A549 (cell line): ENCODE measurements at regions not wholly inside any gene's neighbourhood (a gene's known extent, or its start where the extent isn't known, plus 50 kb on each side); places are given as distances from the start of the nearest gene placed in this dataset.

ENCODE experiments used
- ATAC-seq, 2 experiments: fragments of 200-7000 bp in 1 of 2; fragments of >200 bp in 1 of 2; cut with Nextera tagmentation in 1 of 2; cut with Tn5 transposase in 1 of 2; 3 replicates each; pipeline versions ENCODE4 v1.8.0 to v1.9.1; 2018 to 2020; ENCODE audit warnings: mild to moderate bottlenecking in 1 of 2, moderate library complexity in 1 of 2
- CTCF ChIA-PET: fragments of 300-600 bp; sonication (Branson Sonifier 250); formaldehyde crosslinking; extraction: SDS; loops from one replicate; lab custom pipeline; 2021; ENCODE audit warnings: antibody characterized with exemption, inconsistent platforms; lab: Yijun Ruan, JAX
- POLR2A ChIA-PET: fragments of 350-600 bp; formaldehyde crosslinking; extraction: SDS; loops from one replicate; lab custom pipeline; 2021; ENCODE audit warnings: antibody characterized with exemption, inconsistent platforms; lab: Yijun Ruan, JAX
- DNase-seq, 2 experiments: peaks; one replicate each; pipeline versions ENCODE4 v3.0.0 to v3.0.0-alpha.2; 2011 to 2016; ENCODE audit warnings: low read depth in 1 of 2, low spot score in 1 of 2
- FAIRE-seq: peaks from 2 replicates; lab custom pipeline; 2011; peaks lifted over from hg19 to GRCh38; lab: Jason Lieb, UNC
- H3K27ac ChIP-seq, 2 experiments: fragments of >200 bp; sonication (Bioruptor Twin); formaldehyde crosslinking; 3 replicates each; pipeline ENCODE4 v1.5.1; 2016 to 2017
- H3K4me1 ChIP-seq: fragments of >200 bp; sonication (Bioruptor Twin); formaldehyde crosslinking; 3 replicates; pipeline ENCODE4 v1.6.1; 2016
- H3K4me2 ChIP-seq: fragments of >200 bp; sonication (Bioruptor Twin); formaldehyde crosslinking; 3 replicates; pipeline ENCODE4 v1.6.1; 2016
- H3K4me3 ChIP-seq: fragments of >200 bp; sonication (Bioruptor Twin); formaldehyde crosslinking; 3 replicates; pipeline ENCODE4 v1.5.1; 2016
- H3K9me3 ChIP-seq: fragments of >200 bp; sonication (Bioruptor Twin); formaldehyde crosslinking; 3 replicates; pipeline ENCODE4 v1.6.1; 2016
- ATOH8 ChIP-seq: fragments of 250-450 bp; sonication (Bioruptor Pico); IDR thresholded peaks from 2 replicates; pipeline ENCODE4 v1.5.0; 2020; ENCODE audit warnings: low read depth, mild to moderate bottlenecking, moderate library complexity
- CEBPB ChIP-seq, 2 experiments: fragments of >200 bp in 1 of 2; sonication (Bioruptor Twin) in 1 of 2; formaldehyde crosslinking in 1 of 2; IDR thresholded peaks; 2 replicates each; pipeline ENCODE4 v1.6.1; 2012 to 2016
- EHMT2 ChIP-seq: fragments of 200-600 bp; sonication (generic); IDR thresholded peaks from 2 replicates; pipeline ENCODE4 v1.6.1; 2016; ENCODE audit warnings: antibody characterized with exemption, low read depth, mild to moderate bottlenecking, moderate library complexity
- EP300 ChIP-seq, 2 experiments: fragments of >200 bp; sonication (Bioruptor Twin); formaldehyde crosslinking; IDR thresholded peaks; 2 replicates in 1 of 2; 3 replicates in 1 of 2; pipeline ENCODE4 v1.6.1; 2016 to 2017
- ESRRA ChIP-seq: fragments of 150-350 bp; IDR thresholded peaks from 2 replicates; pipeline ENCODE4 v1.6.1; 2014; ENCODE audit warnings: mild to moderate bottlenecking, low read length, borderline replicate concordance
- FOSL2 ChIP-seq, 2 experiments: fragments of 450-650 bp in 1 of 2; fragments of >200 bp in 1 of 2; sonication (Bioruptor Twin) in 1 of 2; formaldehyde crosslinking; IDR thresholded peaks; 2 replicates each; pipeline versions ENCODE4 v1.5.0 to v1.6.1; 2016 to 2020; ENCODE audit warnings: mild to moderate bottlenecking in 1 of 2, moderate library complexity in 1 of 2
- HEYL ChIP-seq: fragments of 250-450 bp; sonication (Bioruptor Pico); IDR thresholded peaks from 2 replicates; pipeline ENCODE4 v1.8.0; 2021; ENCODE audit warnings: mild to moderate bottlenecking, moderate library complexity
- HOXA7 ChIP-seq: fragments of 250-450 bp; sonication (Bioruptor Pico); IDR thresholded peaks from 2 replicates; pipeline ENCODE4 v1.5.0; 2020; ENCODE audit warnings: mild to moderate bottlenecking, moderate library complexity
- HOXB13 ChIP-seq: fragments of 250-450 bp; sonication (Bioruptor Pico); IDR thresholded peaks from 2 replicates; pipeline ENCODE4 v1.5.0; 2020; ENCODE audit warnings: low read depth, mild to moderate bottlenecking, moderate library complexity
- HOXB5 ChIP-seq: fragments of 250-450 bp; sonication (Bioruptor Pico); IDR thresholded peaks from 2 replicates; pipeline ENCODE4 v1.5.0; 2020; ENCODE audit warnings: mild to moderate bottlenecking, moderate library complexity
- JUN ChIP-seq, 2 experiments: fragments of >200 bp; sonication (Bioruptor Twin); formaldehyde crosslinking; IDR thresholded peaks; 2 replicates in 1 of 2; 3 replicates in 1 of 2; pipeline ENCODE4 v1.6.1; 2016 to 2017
- JUNB ChIP-seq: fragments of >200 bp; sonication (Bioruptor Twin); formaldehyde crosslinking; IDR thresholded peaks from 2 replicates; pipeline ENCODE4 v1.6.1; 2016
- MAFK ChIP-seq: fragments of 450-650 bp; IDR thresholded peaks from 2 replicates; pipeline ENCODE4 v1.6.1; 2014; ENCODE audit not compliant: partially characterized antibody
- MYC ChIP-seq: IDR thresholded peaks from 2 replicates; pipeline ENCODE4 v1.6.1; 2012; ENCODE audit warnings: mild to moderate bottlenecking, inconsistent platforms, low read length, improper control_type of control experiment, borderline replicate concordance
- NFE2L2 ChIP-seq: fragments of 150-350 bp; conservative IDR thresholded peaks from 2 replicates; pipeline ENCODE4 v1.6.1; 2014; ENCODE audit warnings: low read length
- PHF8 ChIP-seq: fragments of 200-600 bp; sonication (generic); IDR thresholded peaks from 2 replicates; pipeline ENCODE4 v1.6.1; 2016; ENCODE audit warnings: low read depth, mild to moderate bottlenecking, antibody characterized with exemption, moderate library complexity, borderline replicate concordance
- POLR2AphosphoS2 ChIP-seq: conservative IDR thresholded peaks from 2 replicates; pipeline ENCODE4 v1.6.1; 2012; ENCODE audit warnings: low read length, improper control_type of control experiment, inconsistent platforms
- RAD21 ChIP-seq, 2 experiments: fragments of >200 bp in 1 of 2; sonication (Bioruptor Twin) in 1 of 2; formaldehyde crosslinking in 1 of 2; IDR thresholded peaks in 1 of 2; conservative IDR thresholded peaks in 1 of 2; 2 replicates in 1 of 2; 3 replicates in 1 of 2; pipeline ENCODE4 v1.6.1; 2012 to 2018; ENCODE audit warnings: inconsistent platforms in 1 of 2
- RARB ChIP-seq: fragments of 250-450 bp; sonication (Bioruptor Pico); IDR thresholded peaks from 2 replicates; pipeline ENCODE4 v1.8.0; 2021; ENCODE audit warnings: mild to moderate bottlenecking, moderate library complexity
- RCOR1 ChIP-seq: fragments of 150-350 bp; IDR thresholded peaks from 2 replicates; pipeline ENCODE4 v1.6.1; 2014; ENCODE audit warnings: antibody characterized with exemption, low read length, low read depth
- SMC3 ChIP-seq: fragments of >200 bp; sonication (Bioruptor Twin); formaldehyde crosslinking; IDR thresholded peaks from 3 replicates; pipeline ENCODE4 v1.6.1; 2018; ENCODE audit warnings: inconsistent platforms
- SREBF2 ChIP-seq: fragments of 450-650 bp; IDR thresholded peaks from 2 replicates; pipeline ENCODE4 v1.6.1; 2014; ENCODE audit warnings: mild to moderate bottlenecking, moderate library complexity
- TFCP2L1 ChIP-seq: fragments of 250-450 bp; sonication (Bioruptor Pico); IDR thresholded peaks from 2 replicates; pipeline ENCODE4 v1.5.0; 2021; ENCODE audit warnings: mild to moderate bottlenecking
- TP53 ChIP-seq: fragments of 250-450 bp; sonication (Bioruptor Pico); IDR thresholded peaks from 2 replicates; pipeline ENCODE4 v1.5.0; 2021; ENCODE audit warnings: mild to moderate bottlenecking, moderate library complexity
- ZNF302 ChIP-seq: fragments of 250-450 bp; sonication (Bioruptor Pico); IDR thresholded peaks from 2 replicates; pipeline ENCODE4 v1.9.0; 2021; ENCODE audit warnings: inconsistent platforms, mild to moderate bottlenecking, moderate library complexity
- WGBS: methylation state at CpG from one replicate; pipeline ENCODE4 v1.1.6; 2017; ENCODE audit errors: missing lambda C conversion rate; 5-methylcytosine and 5-hydroxymethylcytosine counted together
- TF ChIP-seq, protein P1 (sequence below): fragments of >200 bp; sonication (Bioruptor Twin); formaldehyde crosslinking; IDR thresholded peaks from 2 replicates; pipeline ENCODE4 v1.6.1; 2016

GRCh38 chr5:89067362-89067761, 184.4 kb upstream of the MEF2C start:
- no peak overlapping the region for H3K4me3 ChIP-seq
- ChIA-PET POLR2A (no interaction called here), CTCF (no interaction called here)
- no peak overlapping the region for H3K4me2 ChIP-seq
- no peaks in the 10 kb centered on the region for H3K9me3 ChIP-seq
- H3K4me1 ChIP-seq = no peaks in the 10 kb centered on the region
- no peak for TF ChIP-seq PHF8
- TF ChIP-seq TFCP2L1 (CRISPR knock-in tag) = no peak
- TF ChIP-seq ZNF302 (CRISPR knock-in tag) = no peak
- TF ChIP-seq SREBF2 = no peak
- TF ChIP-seq HOXA7 (CRISPR knock-in tag) = no peak
- TF ChIP-seq HOXB13 (CRISPR knock-in tag) = no peak
- no peak for TF ChIP-seq NFE2L2
- no peak for ATAC-seq
- 19% methylated on average over 3 of the region's 3 CpGs for WGBS
- no peak overlapping the region for H3K27ac ChIP-seq
- FAIRE-seq = no peak
- no peak for DNase-seq

GRCh38 chr5:89065919-89066318, 182.9 kb upstream of the MEF2C start:
- DNase-seq (no peak), ATAC-seq (no peak), FAIRE-seq (no peak)
- H3K4me2 ChIP-seq = no peak overlapping the region
- WGBS = 26% methylated on average over 3 of the region's 3 CpGs
- no peak overlapping the region for H3K27ac ChIP-seq
- CTCF ChIA-PET = no interaction called here
- H3K4me3 ChIP-seq = no peak overlapping the region
- TF ChIP-seq MAFK (peak; percentile 29), SMC3 (no peak), ESRRA (no peak)
- no peaks in the 10 kb centered on the region for H3K9me3 ChIP-seq
- POLR2A ChIA-PET = no interaction called here
- no peaks in the 10 kb centered on the region for H3K4me1 ChIP-seq

DNA sequence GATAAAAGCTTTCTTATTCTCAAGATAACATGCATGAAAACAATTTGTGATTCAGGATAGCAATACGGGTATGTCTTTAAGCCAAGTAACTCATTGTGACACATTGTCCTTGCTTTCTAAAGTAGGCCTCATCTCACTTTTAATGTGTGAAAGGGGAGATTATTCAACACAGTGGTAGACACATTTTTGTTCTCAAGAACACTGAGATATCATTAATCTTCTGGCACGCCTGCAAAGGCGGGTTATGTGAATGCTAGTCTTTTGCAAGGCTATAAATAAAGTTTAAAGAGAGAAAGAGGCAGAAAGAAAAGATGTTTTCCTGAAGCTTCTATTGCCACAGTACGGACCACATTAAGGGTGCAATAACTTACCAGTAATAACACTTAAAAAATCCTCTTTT, 181.8 kb upstream of the MEF2C start:
- CTCF ChIA-PET = no interaction called here
- no peak for ATAC-seq
- Histone ChIP-seq H3K9me3 (no peaks in the 10 kb centered on the region), H3K4me2 (no peak overlapping the region), H3K27ac (no peak overlapping the region), H3K4me1 (no peaks in the 10 kb centered on the region), H3K4me3 (no peak overlapping the region)
- FAIRE-seq = no peak
- POLR2A ChIA-PET = no interaction called here
- DNase-seq = no peak
- TF ChIP-seq, protein P1, sequence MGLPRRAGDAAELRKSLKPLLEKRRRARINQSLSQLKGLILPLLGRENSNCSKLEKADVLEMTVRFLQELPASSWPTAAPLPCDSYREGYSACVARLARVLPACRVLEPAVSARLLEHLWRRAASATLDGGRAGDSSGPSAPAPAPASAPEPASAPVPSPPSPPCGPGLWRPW = no peak
- TF ChIP-seq POLR2AphosphoS2 (no peak), RAD21 (conservative IDR thresholded peaks at IDR 0.05 in 1 of 2, IDR thresholded peaks at IDR 0.05 in 1 of 2) (no peak)
- 22% methylated on average over 4 of the region's 4 CpGs for WGBS

GRCh38 chr5:89064054-89064453, 181.1 kb upstream of the MEF2C start:
- CTCF ChIA-PET = no interaction called here
- no peaks in the 10 kb centered on the region for H3K4me1 ChIP-seq
- no peak overlapping the region for H3K27ac ChIP-seq
- H3K4me3 ChIP-seq = no peak overlapping the region
- ATAC-seq = no peak
- TF ChIP-seq FOSL2 (IDR thresholded peaks at IDR 0.05) = no peak
- TF ChIP-seq FOSL2 (CRISPR knock-in tag; IDR thresholded peaks at IDR 0.05) = no peak
- TF ChIP-seq RARB = no peak
- no peak for TF ChIP-seq HOXB5 (CRISPR knock-in tag)
- TF ChIP-seq, all 56 proteins: peak for 0
- whole genome bisulfite sequencing = 2% methylated on average over 1 of the region's 1 CpG
- DNase-seq (no peak), FAIRE-seq (no peak)
- POLR2A ChIA-PET = no interaction called here
- no peak overlapping the region for H3K4me2 ChIP-seq
- no peaks in the 10 kb centered on the region for H3K9me3 ChIP-seq

GRCh38 chr5:89060768-89061167, 177.8 kb upstream of the MEF2C start:
- WGBS = 1% methylated on average over 2 of the region's 2 CpGs
- Histone ChIP-seq H3K4me3 (no peak overlapping the region), H3K27ac (no peak overlapping the region), H3K4me1 (no peaks in the 10 kb centered on the region), H3K9me3 (no peaks in the 10 kb centered on the region), H3K4me2 (no peak overlapping the region)
- FAIRE-seq = no peak
- ChIA-PET CTCF (no interaction called here), POLR2A (no interaction called here)
- ATAC-seq = no peak
- DNase-seq = no peak
- TF ChIP-seq EHMT2 (no peak), RCOR1 (no peak), ATOH8 (no peak), POLR2AphosphoS2 (no peak), JUN (IDR thresholded peaks at IDR 0.05) (no peak), HOXB13 (CRISPR knock-in tag) (no peak), CEBPB (IDR thresholded peaks at IDR 0.05) (no peak), SREBF2 (no peak), SMC3 (no peak), MYC (no peak), NFE2L2 (no peak), HEYL (no peak), ESRRA (no peak), TP53 (CRISPR knock-in tag) (no peak), EP300 (IDR thresholded peaks at IDR 0.05) (no peak), JUNB (no peak)
- TF ChIP-seq, protein P1 = no peak
